ENCODE measurements at regions not wholly inside any gene's neighbourhood (a gene's known extent, or its start where the extent isn't known, plus 50 kb on each side); places are given as distances from the start of the nearest gene placed in this dataset.
"Not testable (repeated sequence)": the region's sequence is repeated elsewhere in the genome, so short reads cannot be mapped to it uniquely, and the experiment has no call there.

- WGBS, 3 donors: 61 to 68% (median 66%) methylated on average over 15 of the region's 15 CpGs
- no peak for ATAC-seq
- Histone ChIP-seq H3K9me3 (no peaks in the 10 kb centered on the region), H3K4me3 (no peak overlapping the region), H3K36me3 (ENCODE audit: insufficient read depth in 1 of 2, low read depth in 1 of 2) (no peaks in the 10 kb centered on the region), H3K27me3 (ENCODE audit: insufficient read depth in 3 of 3, low read length in 2 of 3) (no peaks in the 10 kb centered on the region), H3K27ac (no peak overlapping the region), H3K4me1 (no peaks in the 10 kb centered on the region)
- TF ChIP-seq CTCF (IDR thresholded peaks at IDR 0.05): peak; percentile 18
- peak in 1 of 2 donors; percentile 49 for DNase-seq
- intact Hi-C loops (cut with DNase I): no loop called here
Observed at GRCh38 chr2:14903709-14904374, 271.3 kb downstream of the LRATD1 start.

GRCh38 chr2:14904378-14904777 lies 271.9 kb downstream of the LRATD1 start:
- H3K36me3 ChIP-seq (ENCODE audit: insufficient read depth in 1 of 2, low read depth in 1 of 2); H3K4me3 ChIP-seq; intact Hi-C loops (cut with DNase I); H3K27ac ChIP-seq; DNase-seq; H3K27me3 ChIP-seq (ENCODE audit: insufficient read depth in 3 of 3, low read length in 2 of 3); H3K4me1 ChIP-seq; H3K9me3 ChIP-seq; ATAC-seq: not testable (repeated sequence)
- WGBS, 3 donors: 84 to 94% (median 91%) methylated on average over 7 of the region's 7 CpGs

- Histone ChIP-seq H3K9me3 (no peaks in the 10 kb centered on the region), H3K27ac (no peak overlapping the region), H3K4me1 (no peaks in the 10 kb centered on the region), H3K27me3 (ENCODE audit: insufficient read depth in 3 of 3, low read length in 2 of 3) (no peaks in the 10 kb centered on the region), H3K4me3 (no peak overlapping the region), H3K36me3 (ENCODE audit: insufficient read depth in 1 of 2, low read depth in 1 of 2) (no peaks in the 10 kb centered on the region)
- WGBS, 3 donors: 86 to 90% (median 87%) methylated on average over 5 of the region's 5 CpGs
- no peak for TF ChIP-seq CTCF (IDR thresholded peaks at IDR 0.05)
- intact Hi-C loops (cut with DNase I): no loop called here
- DNase-seq (no peak), ATAC-seq (no peak)
Observed at GRCh38 chr2:14905571-14905970, 273.1 kb downstream of the LRATD1 start.

- DNase-seq (no peak), ATAC-seq (no peak)
- no peaks in the 10 kb centered on the region for H3K27me3 ChIP-seq (ENCODE audit: insufficient read depth in 3 of 3, low read length in 2 of 3)
- no peaks in the 10 kb centered on the region for H3K9me3 ChIP-seq
- no peak for TF ChIP-seq CTCF (IDR thresholded peaks at IDR 0.05)
- no peak overlapping the region for H3K4me3 ChIP-seq
- no peak overlapping the region for H3K27ac ChIP-seq
- intact Hi-C loops (cut with DNase I): no loop called here
- WGBS, 3 donors: 79 to 84% (median 80%) methylated on average over 8 of the region's 8 CpGs
- no peaks in the 10 kb centered on the region for H3K4me1 ChIP-seq
- no peaks in the 10 kb centered on the region for H3K36me3 ChIP-seq (ENCODE audit: insufficient read depth in 1 of 2, low read depth in 1 of 2)
Observed at GRCh38 chr2:14907014-14907612, 274.6 kb downstream of the LRATD1 start.

- H3K27ac ChIP-seq: no peak overlapping the region
- no peaks in the 10 kb centered on the region for H3K4me1 ChIP-seq
- 22 to 38% (median 25%) methylated on average over 4 of the region's 4 CpGs for WGBS, 3 donors
- DNase-seq (no peak), ATAC-seq (no peak)
- intact Hi-C loops (cut with DNase I): no loop called here
- no peak for TF ChIP-seq CTCF (IDR thresholded peaks at IDR 0.05)
- H3K9me3 ChIP-seq: no peaks in the 10 kb centered on the region
- no peaks in the 10 kb centered on the region for H3K27me3 ChIP-seq (ENCODE audit: insufficient read depth in 3 of 3, low read length in 2 of 3)
- H3K4me3 ChIP-seq: no peak overlapping the region
- H3K36me3 ChIP-seq (ENCODE audit: insufficient read depth in 1 of 2, low read depth in 1 of 2): no peaks in the 10 kb centered on the region
Observed at GRCh38 chr2:14909795-14910194, 277.3 kb downstream of the LRATD1 start.

Data from psoas muscle (tissue), 7 donors.